ENCODE measurements at regions not wholly inside any gene's neighbourhood (a gene's known extent, or its start where the extent isn't known, plus 50 kb on each side); places are given as distances from the start of the nearest gene placed in this dataset.

DNA sequence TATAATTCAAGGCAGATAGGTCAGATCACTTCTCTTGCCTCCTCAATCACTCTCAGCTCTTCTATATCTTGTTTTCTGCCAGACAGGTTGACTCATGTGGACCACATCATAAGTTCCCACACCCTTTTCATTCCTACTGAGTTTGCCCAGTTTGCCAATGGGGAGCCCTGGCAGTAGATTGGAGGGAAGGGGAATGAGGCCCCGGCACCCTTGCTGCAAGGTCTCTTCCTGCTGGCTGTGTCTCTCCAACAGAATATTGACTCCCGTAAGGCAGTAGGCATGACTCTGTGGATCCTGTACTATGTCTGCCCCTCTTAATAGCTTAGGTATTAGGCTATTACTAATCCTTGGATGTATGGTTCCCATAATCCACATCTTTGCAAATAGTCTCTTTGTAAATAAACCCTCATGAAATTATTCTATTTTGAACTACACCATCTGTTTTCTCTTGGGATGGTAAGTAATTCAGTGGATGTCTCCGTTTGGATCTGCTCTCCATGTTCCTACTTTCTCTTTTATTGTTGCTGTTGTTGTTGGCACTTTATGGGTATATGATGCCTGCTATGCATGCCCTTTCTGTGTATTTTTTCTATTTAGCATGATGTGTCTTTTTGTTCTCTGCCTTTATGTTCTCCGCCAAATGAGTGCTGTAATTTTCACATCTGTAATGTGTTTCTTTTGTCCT lies 65.5 kb upstream of the DCBLD2 start:
- TF ChIP-seq POLR2AphosphoS5 (IDR thresholded peaks at IDR 0.05) (no peak), EP300 (IDR thresholded peaks at IDR 0.05) (no peak), POLR2A (IDR thresholded peaks at IDR 0.05) (no peak)
- TF ChIP-seq, protein P1, sequence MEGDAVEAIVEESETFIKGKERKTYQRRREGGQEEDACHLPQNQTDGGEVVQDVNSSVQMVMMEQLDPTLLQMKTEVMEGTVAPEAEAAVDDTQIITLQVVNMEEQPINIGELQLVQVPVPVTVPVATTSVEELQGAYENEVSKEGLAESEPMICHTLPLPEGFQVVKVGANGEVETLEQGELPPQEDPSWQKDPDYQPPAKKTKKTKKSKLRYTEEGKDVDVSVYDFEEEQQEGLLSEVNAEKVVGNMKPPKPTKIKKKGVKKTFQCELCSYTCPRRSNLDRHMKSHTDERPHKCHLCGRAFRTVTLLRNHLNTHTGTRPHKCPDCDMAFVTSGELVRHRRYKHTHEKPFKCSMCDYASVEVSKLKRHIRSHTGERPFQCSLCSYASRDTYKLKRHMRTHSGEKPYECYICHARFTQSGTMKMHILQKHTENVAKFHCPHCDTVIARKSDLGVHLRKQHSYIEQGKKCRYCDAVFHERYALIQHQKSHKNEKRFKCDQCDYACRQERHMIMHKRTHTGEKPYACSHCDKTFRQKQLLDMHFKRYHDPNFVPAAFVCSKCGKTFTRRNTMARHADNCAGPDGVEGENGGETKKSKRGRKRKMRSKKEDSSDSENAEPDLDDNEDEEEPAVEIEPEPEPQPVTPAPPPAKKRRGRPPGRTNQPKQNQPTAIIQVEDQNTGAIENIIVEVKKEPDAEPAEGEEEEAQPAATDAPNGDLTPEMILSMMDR (IDR thresholded peaks at IDR 0.05) = no peak

Data from upper lobe of left lung (tissue), 4 donors.